Gastroesophageal sphincter (tissue), 3 donors: ENCODE measurements at regions not wholly inside any gene's neighbourhood (a gene's known extent, or its start where the extent isn't known, plus 50 kb on each side); places are given as distances from the start of the nearest gene placed in this dataset.

Experiments used
- EP300 ChIP-seq: sonication (generic); formaldehyde crosslinking; IDR thresholded peaks from one replicate; pipeline ENCODE4 v1.6.1; 2017; ENCODE audit warnings: antibody characterized with exemption, mild to moderate bottlenecking
- POLR2A ChIP-seq, 2 donors: fragments of 450-650 bp; IDR thresholded peaks; one replicate each; pipeline ENCODE4 v1.6.1; 2017; ENCODE audit warnings: antibody characterized with exemption in 2 of 2, mild to moderate bottlenecking in 2 of 2, moderate library complexity in 1 of 2
- POLR2AphosphoS5 ChIP-seq: sonication (generic); formaldehyde crosslinking; IDR thresholded peaks from one replicate; pipeline ENCODE4 v1.6.1; 2017; ENCODE audit warnings: antibody characterized with exemption
- TF ChIP-seq, protein P1 (sequence below), 4 experiments: fragments of 200-600 bp in 2 of 4; fragments of 450-650 bp in 2 of 4; sonication (generic) in 1 of 4; IDR thresholded peaks; one replicate each; pipeline ENCODE4 v1.5.1; 2017 to 2019; ENCODE audit warnings: antibody characterized with exemption in 4 of 4, mild to moderate bottlenecking in 2 of 4, moderate library complexity in 2 of 4

GRCh38 chr5:2472670-2473069, 278.8 kb downstream of the IRX2 start:
- TF ChIP-seq, protein P1, sequence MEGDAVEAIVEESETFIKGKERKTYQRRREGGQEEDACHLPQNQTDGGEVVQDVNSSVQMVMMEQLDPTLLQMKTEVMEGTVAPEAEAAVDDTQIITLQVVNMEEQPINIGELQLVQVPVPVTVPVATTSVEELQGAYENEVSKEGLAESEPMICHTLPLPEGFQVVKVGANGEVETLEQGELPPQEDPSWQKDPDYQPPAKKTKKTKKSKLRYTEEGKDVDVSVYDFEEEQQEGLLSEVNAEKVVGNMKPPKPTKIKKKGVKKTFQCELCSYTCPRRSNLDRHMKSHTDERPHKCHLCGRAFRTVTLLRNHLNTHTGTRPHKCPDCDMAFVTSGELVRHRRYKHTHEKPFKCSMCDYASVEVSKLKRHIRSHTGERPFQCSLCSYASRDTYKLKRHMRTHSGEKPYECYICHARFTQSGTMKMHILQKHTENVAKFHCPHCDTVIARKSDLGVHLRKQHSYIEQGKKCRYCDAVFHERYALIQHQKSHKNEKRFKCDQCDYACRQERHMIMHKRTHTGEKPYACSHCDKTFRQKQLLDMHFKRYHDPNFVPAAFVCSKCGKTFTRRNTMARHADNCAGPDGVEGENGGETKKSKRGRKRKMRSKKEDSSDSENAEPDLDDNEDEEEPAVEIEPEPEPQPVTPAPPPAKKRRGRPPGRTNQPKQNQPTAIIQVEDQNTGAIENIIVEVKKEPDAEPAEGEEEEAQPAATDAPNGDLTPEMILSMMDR (IDR thresholded peaks at IDR 0.05): no peak
- TF ChIP-seq POLR2A (IDR thresholded peaks at IDR 0.05) (no peak), POLR2AphosphoS5 (no peak), EP300 (no peak)
